HFF-Myc (cell line): ENCODE measurements at regions not wholly inside any gene's neighbourhood (a gene's known extent, or its start where the extent isn't known, plus 50 kb on each side); places are given as distances from the start of the nearest gene placed in this dataset.

Source experiments
- DNase-seq: peaks from one replicate; pipeline ENCODE4 v3.0.0-alpha.2; 2011; ENCODE audit warnings: low read depth; ENCODE audit errors: extremely low read depth
- H3K4me3 ChIP-seq: replicated peaks from 2 replicates; pipeline ENCODE4 v1.5.1; 2011; ENCODE audit warnings: low read depth, mild to moderate bottlenecking, control low read depth, low read length
- TF ChIP-seq, protein P1 (sequence below): IDR thresholded peaks from 2 replicates; pipeline ENCODE4 v1.5.1; 2012; ENCODE audit warnings: mild to moderate bottlenecking, low read depth, low read length, control low read depth; ENCODE audit errors: missing control alignments

DNA sequence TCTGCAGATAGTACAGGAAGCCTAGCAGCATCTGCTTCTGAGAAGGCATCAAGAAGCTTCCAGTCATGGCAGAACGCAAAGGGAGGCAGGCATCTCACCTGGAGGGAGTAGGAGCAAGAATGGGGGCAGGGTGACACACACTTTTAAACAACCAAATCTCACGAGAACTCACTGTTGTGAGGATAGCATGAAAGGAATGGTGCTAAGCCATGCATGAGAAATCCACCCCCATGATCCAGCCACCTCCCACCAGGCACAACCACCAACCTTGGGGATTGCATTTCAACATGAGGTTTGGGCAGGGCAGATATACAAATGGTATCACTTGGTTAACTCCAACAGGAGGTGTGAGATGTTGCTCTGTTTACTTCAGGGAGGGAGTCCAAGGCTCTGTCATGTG, 612.0 kb upstream of the KIRREL3 start:
- DNase-seq: no peak
- TF ChIP-seq, protein P1, sequence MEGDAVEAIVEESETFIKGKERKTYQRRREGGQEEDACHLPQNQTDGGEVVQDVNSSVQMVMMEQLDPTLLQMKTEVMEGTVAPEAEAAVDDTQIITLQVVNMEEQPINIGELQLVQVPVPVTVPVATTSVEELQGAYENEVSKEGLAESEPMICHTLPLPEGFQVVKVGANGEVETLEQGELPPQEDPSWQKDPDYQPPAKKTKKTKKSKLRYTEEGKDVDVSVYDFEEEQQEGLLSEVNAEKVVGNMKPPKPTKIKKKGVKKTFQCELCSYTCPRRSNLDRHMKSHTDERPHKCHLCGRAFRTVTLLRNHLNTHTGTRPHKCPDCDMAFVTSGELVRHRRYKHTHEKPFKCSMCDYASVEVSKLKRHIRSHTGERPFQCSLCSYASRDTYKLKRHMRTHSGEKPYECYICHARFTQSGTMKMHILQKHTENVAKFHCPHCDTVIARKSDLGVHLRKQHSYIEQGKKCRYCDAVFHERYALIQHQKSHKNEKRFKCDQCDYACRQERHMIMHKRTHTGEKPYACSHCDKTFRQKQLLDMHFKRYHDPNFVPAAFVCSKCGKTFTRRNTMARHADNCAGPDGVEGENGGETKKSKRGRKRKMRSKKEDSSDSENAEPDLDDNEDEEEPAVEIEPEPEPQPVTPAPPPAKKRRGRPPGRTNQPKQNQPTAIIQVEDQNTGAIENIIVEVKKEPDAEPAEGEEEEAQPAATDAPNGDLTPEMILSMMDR: no peak
- no peak overlapping the region for H3K4me3 ChIP-seq

DNA sequence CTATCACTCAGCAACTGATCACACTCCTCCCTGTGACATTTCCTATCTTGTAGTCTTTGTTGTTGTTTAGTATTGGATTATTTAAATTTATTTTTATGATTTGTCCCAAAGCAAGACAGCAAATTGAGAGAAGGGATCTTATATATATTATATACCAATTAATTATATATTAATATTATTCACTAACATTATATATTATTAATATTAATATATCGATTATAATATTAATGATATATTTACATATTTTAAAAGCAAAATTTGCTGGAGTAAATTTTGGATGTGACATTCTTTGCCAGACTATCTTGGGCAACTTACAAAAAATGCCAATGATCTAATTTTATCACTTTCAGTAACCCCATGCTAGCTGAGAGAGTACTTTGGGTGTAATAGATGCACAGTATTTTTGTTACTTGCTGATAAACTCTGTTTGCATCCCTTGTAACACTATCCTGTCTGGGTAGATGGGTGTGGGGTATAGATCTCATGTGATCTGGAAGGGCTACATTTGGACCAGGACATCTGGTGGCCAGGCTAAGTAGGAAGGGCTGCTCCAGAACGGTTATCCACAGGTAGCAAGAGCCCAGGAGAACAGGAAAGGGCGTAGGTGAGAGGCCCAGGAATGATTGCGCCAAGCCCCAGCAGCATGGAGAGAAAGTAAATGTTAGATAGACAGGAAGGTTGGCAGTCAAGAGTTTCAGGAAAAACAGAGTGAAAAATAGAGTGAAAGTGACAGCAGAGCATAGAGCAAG, 608.6 kb upstream of the KIRREL3 start:
- DNase-seq: no peak
- TF ChIP-seq, protein P1: no peak
- no peak overlapping the region for H3K4me3 ChIP-seq

DNA sequence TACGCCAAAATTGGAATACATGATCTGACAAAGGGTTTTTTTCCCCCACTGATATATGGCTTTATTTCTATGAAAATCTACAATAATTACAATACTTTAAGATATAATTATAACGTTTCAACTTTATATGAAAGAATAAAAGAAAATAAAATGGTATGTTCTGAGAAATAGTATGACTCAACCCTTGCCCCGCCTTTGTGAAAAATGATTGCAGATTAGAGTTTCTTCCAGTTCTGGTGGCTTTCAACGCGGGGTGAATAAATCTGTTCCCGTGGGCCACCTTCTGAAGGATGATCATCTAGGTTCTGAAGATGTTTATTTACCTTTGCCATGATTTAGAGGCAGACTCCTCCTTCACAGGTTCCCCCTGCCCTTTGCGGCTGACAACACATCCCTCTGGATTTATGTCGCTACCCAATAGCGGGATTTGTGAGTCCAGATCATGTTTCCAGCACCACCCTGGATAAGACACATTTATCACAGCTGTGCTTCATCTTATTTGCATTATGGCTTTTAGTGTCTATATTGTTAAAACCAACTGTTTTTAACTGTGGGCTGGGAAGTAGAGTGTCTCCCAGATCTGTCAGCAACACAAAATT, 607.0 kb upstream of the KIRREL3 start:
- H3K4me3 ChIP-seq: no peak overlapping the region
- no peak for DNase-seq
- TF ChIP-seq, protein P1: no peak

DNA sequence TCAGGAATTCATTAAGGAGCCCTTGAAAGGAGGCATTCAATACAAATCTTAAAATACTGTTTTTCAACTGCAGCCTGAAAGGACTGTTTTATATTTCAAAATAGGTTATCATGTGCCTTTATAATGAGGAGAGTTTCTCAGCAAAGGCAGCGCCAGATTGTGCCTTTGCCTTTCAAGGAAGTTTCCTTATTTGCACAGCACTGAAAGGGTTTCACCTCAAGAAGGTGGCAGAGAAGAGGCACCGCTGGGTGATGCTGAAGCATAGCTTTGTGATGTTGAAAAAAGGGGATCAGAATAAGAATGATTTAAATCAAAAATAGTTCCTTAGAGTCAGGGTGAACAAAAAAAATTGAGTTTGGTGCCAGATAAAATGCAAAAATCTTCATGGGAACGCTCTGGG, 601.0 kb upstream of the KIRREL3 start:
- no peak for DNase-seq

DNA sequence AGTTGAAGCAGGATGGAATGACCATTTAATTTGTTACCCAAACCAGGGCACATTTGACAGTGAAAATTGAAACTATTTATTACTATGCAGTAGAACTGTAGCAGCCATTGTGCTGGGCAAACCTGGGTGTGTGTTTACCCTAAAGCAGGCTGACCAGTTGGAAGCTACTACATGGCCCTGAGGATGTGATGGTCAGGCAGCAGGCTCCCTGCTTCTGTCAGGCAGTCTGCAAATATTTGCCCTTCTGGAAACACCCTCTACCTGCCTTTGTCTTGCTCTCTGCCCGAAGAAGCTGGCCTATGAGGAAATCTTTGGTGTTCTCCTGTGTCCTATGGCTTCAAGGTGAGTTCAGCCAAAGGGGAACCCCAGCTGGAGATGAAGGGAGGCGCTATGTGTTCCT, 600.1 kb upstream of the KIRREL3 start:
- DNase-seq: no peak
- TF ChIP-seq, protein P1: no peak
- H3K4me3 ChIP-seq: no peak overlapping the region

More for the DNA sequence above, 601.0 kb upstream of the KIRREL3 start:
- no peak overlapping the region for H3K4me3 ChIP-seq
- TF ChIP-seq, protein P1: no peak

DNA sequence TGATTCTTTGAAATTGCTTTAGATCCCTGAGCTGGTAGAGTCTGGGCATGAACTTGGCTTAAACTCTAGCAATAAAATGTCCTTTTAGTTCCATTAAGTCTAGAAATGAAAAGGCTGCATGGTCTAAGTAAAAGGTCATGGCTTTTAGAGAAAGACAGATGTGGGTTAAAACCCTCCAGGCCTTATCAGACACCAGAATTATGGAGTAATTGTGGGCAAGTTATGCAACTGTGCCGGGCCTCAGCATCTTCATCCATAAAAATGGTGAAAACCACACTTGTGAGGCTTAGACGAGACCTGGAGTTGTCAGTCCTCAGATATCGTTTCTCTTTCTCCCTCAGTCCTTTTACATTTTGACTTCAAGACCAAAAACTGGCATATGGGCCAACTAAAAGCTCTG, 597.9 kb upstream of the KIRREL3 start:
- H3K4me3 ChIP-seq: no peak overlapping the region
- DNase-seq: no peak
- TF ChIP-seq, protein P1: no peak
